Stimulated activated naive B cell treated with anti-CD40 and anti-IgM and Interleukin-4, amounts not matched to agents 10 μg/mL and 1 μg/mL and 100 μg/mL, for 72 hours (primary cell): ENCODE measurements at regions not wholly inside any gene's neighbourhood (a gene's known extent, or its start where the extent isn't known, plus 50 kb on each side); places are given as distances from the start of the nearest gene placed in this dataset.

Source experiments
- ATAC-seq, 2 donors: fragments of 150-1000 bp; cut with Tn5 transposase; replicated peaks; 2 replicates each; pipeline ENCODE4 v1.10.0; 2021; ENCODE audit warnings: moderate library complexity in 1 of 2
- DNase-seq: peaks from one replicate; pipeline ENCODE4 v3.0.0; 2021
- H3K27ac Mint-ChIP-seq: one replicate; pipeline ENCODE4 v1.8.0; 2022; ENCODE audit warnings: mild to moderate bottlenecking, mixed read lengths
- H3K27me3 Mint-ChIP-seq, 2 donors: one replicate each; pipeline ENCODE4 v1.8.0; 2022; ENCODE audit warnings: mixed read lengths in 2 of 2
- H3K36me3 Mint-ChIP-seq, 2 donors: one replicate each; pipeline ENCODE4 v1.8.0; 2022; ENCODE audit warnings: mixed read lengths in 2 of 2, mild to moderate bottlenecking in 1 of 2
- H3K4me1 Mint-ChIP-seq, 2 donors: one replicate each; pipeline ENCODE4 v1.8.0; 2022; ENCODE audit warnings: mixed read lengths in 2 of 2, mild to moderate bottlenecking in 1 of 2
- H3K4me3 Mint-ChIP-seq, 2 donors: one replicate each; pipeline ENCODE4 v1.8.0; 2022; ENCODE audit warnings: mild to moderate bottlenecking in 2 of 2, mixed read lengths in 2 of 2, moderate library complexity in 1 of 2
- H3K9me3 Mint-ChIP-seq, 2 donors: one replicate each; pipeline ENCODE4 v1.8.0; 2022; ENCODE audit warnings: mixed read lengths in 2 of 2, mild to moderate bottlenecking in 1 of 2

DNA sequence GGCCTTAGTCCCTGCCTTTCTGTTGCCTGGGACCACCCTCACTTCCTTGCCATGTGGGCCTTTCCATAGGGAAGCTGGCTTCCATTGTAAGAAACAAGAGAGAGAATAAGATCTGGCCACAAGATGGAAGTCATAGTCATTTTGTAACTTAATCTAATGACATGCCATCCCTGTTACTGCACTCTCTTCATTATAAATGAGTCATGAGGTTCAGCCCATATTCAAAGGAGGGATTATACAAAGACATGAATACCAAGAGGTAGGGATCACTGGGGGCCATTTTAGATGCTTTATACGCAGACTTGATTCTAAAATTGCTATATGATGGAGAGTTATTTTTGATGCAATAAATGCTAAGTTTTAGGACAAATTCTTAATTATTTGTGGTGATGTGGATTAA is 75.2 kb upstream of the CELF2 start:
- H3K9me3 Mint-ChIP-seq, result peaks cover 5 to 9% of the 10 kb centered on the region in 2 donors
- no peaks in the 10 kb centered on the region for H3K4me1 Mint-ChIP-seq
- H3K27me3 Mint-ChIP-seq, result peaks cover 15 to 25% of the 10 kb centered on the region in 2 donors
- DNase-seq (no peak), ATAC-seq (no peak)
- peaks cover 0 to 3% of the 10 kb centered on the region in 2 donors for H3K36me3 Mint-ChIP-seq
- H3K27ac Mint-ChIP-seq, result no peak overlapping the region
- H3K4me3 Mint-ChIP-seq, result no peak overlapping the region

DNA sequence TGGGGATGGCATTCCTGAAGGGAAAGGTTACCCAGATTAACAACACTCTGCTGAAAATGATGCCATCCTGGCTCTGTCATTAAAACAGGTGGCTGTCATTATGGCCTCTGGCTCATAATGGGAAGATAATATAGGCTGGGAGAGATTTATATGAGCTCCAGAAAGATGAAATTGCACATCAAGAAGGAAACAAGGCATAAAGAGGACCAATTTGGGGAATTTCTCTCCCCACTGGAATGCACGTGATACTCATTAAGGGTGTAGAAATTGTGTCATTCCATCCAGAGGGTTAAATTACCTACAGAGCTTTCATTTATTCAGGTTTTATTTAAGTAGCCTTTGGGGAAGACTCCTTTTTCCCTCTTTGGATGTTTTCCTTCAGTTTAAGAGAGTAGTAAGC is 71.6 kb upstream of the CELF2 start:
- ATAC-seq (no peak), DNase-seq (no peak)
- Mint-ChIP-seq H3K4me1 (no peaks in the 10 kb centered on the region), H3K27me3 (peaks cover 19 to 23% of the 10 kb centered on the region in 2 donors), H3K9me3 (peaks cover 5 to 7% of the 10 kb centered on the region in 2 donors), H3K4me3 (no peak overlapping the region), H3K27ac (no peak overlapping the region), H3K36me3 (peaks cover 0 to 3% of the 10 kb centered on the region in 2 donors)

DNA sequence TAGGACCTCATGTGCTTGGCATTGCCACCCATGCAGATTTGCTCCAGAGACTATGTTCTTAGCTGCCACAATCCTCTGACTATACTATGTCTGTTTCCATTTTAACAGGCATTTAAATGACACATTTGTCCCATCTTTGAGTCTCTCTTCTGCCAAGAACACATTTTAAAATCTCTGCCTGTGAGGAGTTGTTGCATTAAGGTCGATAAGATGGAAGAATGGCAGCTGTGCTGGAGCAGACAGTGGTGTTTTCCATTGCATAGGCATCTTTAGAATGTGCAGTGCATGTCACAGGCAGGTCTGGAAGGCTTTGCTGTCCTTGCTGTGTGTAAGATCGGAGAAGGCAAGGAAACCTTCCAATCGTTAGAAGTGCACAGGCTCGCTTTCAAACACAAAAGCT is 70.9 kb upstream of the CELF2 start:
- Mint-ChIP-seq H3K27me3 (peaks cover 18 to 19% of the 10 kb centered on the region in 2 donors), H3K9me3 (peaks cover 5 to 6% of the 10 kb centered on the region in 2 donors), H3K4me1 (no peaks in the 10 kb centered on the region), H3K27ac (no peak overlapping the region), H3K36me3 (peaks cover 0 to 3% of the 10 kb centered on the region in 2 donors), H3K4me3 (no peak overlapping the region)
- DNase-seq (no peak), ATAC-seq (no peak)

DNA sequence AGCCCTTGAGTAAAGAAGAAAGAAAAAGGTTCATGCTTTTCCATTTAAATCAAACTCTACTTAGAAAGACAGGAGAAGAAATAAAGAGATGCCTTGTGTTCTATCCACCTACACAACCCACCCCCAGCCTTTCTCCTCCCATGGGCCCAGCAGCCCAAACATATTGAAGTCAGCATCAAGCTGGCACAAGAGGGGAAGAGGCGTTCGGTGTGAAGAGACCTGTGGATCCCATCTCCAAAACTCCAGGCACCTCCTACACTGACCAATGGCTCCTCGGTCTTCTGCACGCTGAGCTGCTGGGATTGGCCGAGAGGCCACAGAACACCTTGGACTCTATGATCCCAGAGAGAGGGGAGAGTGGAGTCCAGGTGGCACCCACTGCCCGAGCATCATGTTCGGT is 66.0 kb upstream of the CELF2 start:
- no peak overlapping the region for H3K4me3 Mint-ChIP-seq
- H3K27me3 Mint-ChIP-seq, result peaks cover 3 to 9% of the 10 kb centered on the region in 2 donors
- ATAC-seq, result no peak
- no peaks in the 10 kb centered on the region for H3K9me3 Mint-ChIP-seq
- no peaks in the 10 kb centered on the region for H3K36me3 Mint-ChIP-seq
- no peak overlapping the region for H3K27ac Mint-ChIP-seq
- no peaks in the 10 kb centered on the region for H3K4me1 Mint-ChIP-seq
- DNase-seq, result no peak

DNA sequence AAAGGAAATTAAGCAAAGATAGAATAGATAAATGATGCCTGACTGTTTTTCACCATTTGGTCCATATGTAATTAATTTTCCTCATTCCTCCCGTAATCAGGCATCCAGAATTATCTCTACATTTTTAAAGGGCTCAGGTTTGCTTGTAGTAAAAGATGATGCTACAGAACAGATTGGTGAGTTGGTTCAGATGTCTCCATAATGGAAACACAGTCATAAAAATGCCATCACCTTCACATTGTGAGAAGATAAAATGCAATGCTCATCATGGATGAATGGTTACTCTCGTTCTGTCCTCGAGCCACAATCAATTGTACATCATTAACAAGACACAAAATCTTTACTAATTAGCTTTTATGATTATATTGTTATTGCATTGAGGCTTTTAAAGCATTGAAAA is 64.9 kb upstream of the CELF2 start:
- Mint-ChIP-seq H3K9me3 (no peaks in the 10 kb centered on the region), H3K27ac (no peak overlapping the region), H3K4me3 (no peak overlapping the region), H3K36me3 (no peaks in the 10 kb centered on the region), H3K27me3 (peaks cover 2 to 5% of the 10 kb centered on the region in 2 donors), H3K4me1 (no peaks in the 10 kb centered on the region)
- no peak for DNase-seq
- no peak for ATAC-seq

DNA sequence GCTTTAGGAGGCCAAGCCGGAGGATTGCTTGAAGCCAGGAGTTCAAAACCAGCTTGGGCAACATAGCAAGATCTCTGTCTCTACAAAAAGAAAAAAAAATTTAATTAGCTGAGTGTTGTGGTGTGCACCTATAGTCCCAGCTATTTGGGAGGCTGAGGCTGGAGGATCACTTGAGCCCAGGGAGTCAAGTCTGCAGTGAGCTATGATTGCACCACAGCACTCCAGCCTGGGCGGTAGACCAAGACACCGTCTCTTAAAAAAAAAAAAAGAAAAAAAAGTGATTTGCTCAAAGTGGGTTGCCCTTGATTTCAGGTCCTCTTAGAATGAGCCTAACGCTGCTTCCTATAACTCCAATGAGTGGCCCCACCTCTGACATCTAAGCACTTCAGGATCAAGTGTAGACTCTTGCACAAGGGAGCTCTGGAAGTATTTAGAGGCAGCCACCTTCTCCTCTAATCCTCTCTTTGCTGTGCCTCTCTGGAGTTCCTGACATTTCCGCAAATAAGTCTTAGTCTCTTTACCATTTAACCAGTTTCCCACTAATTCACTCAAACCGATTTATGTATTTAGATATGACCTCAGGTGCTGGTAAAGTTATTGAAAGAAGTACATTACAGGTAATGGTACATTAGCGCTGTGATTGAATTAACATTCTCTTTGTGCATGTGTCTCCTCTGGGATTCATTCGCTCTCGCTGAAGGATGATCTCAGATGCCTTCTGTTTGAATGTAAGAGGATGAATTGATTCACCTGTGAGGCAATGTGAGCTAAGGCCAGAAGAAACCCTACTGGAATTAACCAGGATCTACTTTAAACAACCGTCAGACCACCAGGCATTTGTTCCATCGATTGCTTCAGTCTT is 60.8 kb upstream of the CELF2 start:
- peaks cover 6 to 14% of the 10 kb centered on the region in 2 donors for H3K27me3 Mint-ChIP-seq
- no peaks in the 10 kb centered on the region for H3K4me1 Mint-ChIP-seq
- no peak overlapping the region for H3K4me3 Mint-ChIP-seq
- no peaks in the 10 kb centered on the region for H3K36me3 Mint-ChIP-seq
- no peaks in the 10 kb centered on the region for H3K9me3 Mint-ChIP-seq
- no peak overlapping the region for H3K27ac Mint-ChIP-seq
- DNase-seq, result no peak
- ATAC-seq, result no peak

DNA sequence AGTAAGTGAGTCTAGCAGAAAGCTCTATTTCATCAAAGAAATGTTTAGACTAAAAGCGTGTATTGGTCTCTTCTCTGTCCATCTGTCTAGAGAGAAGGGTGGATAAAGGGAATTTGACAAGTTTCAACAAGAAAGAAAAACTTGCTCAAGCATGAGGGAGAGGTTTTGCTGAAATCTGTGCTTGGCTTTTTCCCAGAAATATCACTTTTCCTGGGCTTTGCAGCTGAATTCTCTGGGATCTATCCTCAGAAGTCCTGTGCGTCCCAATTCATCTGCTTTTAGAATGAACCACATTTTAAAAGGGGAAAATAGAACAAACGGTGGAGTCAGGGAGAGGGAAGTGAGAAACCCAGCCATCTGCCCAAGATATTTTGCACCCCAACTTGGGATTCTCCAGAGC is 59.6 kb upstream of the CELF2 start:
- Mint-ChIP-seq H3K27ac (no peak overlapping the region), H3K4me3 (no peak overlapping the region), H3K9me3 (no peaks in the 10 kb centered on the region), H3K27me3 (peaks cover 6 to 15% of the 10 kb centered on the region in 2 donors), H3K36me3 (no peaks in the 10 kb centered on the region), H3K4me1 (no peaks in the 10 kb centered on the region)
- no peak for DNase-seq
- ATAC-seq, result no peak

DNA sequence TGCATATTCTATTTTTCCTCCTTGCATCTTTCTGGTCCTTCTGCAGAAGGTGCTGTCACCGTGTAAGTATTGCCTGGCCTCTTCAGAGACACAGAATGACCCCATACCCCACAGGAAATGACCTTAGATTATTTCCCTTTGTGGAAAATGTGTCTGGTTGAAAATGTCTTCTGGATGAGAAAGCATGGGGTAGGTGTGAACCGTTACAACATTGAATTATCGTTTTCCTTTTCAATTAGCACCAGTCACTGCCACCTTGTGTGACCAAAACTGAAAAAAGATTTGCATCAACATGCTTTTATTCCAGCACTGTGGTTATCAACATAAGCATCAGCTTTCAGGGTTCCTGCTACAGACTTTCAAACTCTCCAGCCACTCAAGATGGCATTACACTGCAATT is 58.0 kb upstream of the CELF2 start:
- Mint-ChIP-seq H3K27me3 (peaks cover 6 to 15% of the 10 kb centered on the region in 2 donors), H3K4me1 (no peaks in the 10 kb centered on the region), H3K36me3 (no peaks in the 10 kb centered on the region), H3K27ac (no peak overlapping the region), H3K9me3 (no peaks in the 10 kb centered on the region), H3K4me3 (no peak overlapping the region)
- DNase-seq (no peak), ATAC-seq (no peak)

DNA sequence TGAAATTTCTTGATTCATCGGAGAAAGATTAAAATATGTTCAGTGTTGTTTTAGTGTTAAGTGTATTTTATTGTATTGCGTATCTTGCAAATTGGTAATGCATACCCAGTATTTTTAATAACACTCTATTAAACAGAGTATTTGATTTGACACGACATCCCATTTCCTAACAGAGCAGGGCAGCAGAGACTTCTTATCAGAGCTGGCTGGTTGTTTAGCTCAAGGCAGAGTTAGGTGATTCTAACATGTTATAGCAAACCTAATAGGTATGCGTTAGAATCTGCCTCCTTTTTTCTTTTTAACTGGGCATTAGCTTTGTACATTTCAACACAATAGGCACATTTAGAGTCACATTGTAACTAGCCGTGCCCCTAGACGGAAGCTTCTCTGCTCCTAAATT is 57.1 kb upstream of the CELF2 start:
- H3K4me3 Mint-ChIP-seq, result no peak overlapping the region
- H3K4me1 Mint-ChIP-seq, result no peaks in the 10 kb centered on the region
- H3K36me3 Mint-ChIP-seq, result no peaks in the 10 kb centered on the region
- no peak for ATAC-seq
- no peak for DNase-seq
- no peak overlapping the region for H3K27ac Mint-ChIP-seq
- H3K27me3 Mint-ChIP-seq, result peaks cover 6 to 15% of the 10 kb centered on the region in 2 donors
- H3K9me3 Mint-ChIP-seq, result no peaks in the 10 kb centered on the region

DNA sequence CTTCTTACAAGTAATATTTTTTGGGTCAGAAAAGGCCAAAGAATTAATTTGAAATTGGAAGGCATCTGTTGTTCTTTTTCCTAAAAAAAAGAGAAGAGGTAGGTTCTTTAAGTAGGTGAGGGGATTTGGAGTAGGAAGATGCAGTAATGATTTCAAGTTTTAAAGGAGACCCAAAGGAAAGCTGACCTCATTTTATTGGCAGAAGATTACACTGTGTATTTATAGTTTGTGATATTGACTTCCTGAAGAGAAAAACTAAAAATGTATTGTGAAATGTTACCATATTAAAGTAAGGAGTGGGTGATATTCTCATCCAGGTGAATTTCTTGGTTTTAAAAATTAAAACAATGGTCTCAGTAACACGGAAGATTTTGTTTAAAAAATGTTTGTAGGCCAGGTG is 56.6 kb upstream of the CELF2 start:
- Mint-ChIP-seq H3K4me1 (no peaks in the 10 kb centered on the region), H3K9me3 (no peaks in the 10 kb centered on the region), H3K27me3 (peaks cover 6 to 15% of the 10 kb centered on the region in 2 donors), H3K27ac (no peak overlapping the region), H3K4me3 (no peak overlapping the region), H3K36me3 (no peaks in the 10 kb centered on the region)
- DNase-seq (no peak), ATAC-seq (no peak)

DNA sequence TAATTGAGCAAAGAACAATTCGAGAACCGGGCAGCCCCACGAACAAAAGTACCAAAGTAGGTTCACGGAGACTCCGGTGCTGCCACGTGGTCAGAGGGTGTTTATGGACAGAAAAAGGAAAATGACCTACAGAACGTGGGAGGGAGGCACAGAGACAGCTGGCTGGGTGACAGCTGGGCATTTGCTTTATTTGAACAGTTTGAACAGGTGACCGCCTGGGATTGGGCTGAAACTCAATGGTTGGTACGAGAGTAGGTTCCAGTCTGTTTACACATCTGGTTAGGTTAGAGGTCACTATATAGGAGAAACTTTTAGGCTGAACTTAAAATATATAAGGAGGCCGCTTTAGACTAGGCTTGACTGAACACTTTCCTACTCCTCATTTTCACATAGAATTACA is 50.6 kb upstream of the CELF2 start:
- no peaks in the 10 kb centered on the region for H3K4me1 Mint-ChIP-seq
- ATAC-seq, result no peak
- no peak overlapping the region for H3K4me3 Mint-ChIP-seq
- H3K9me3 Mint-ChIP-seq, result no peaks in the 10 kb centered on the region
- no peaks in the 10 kb centered on the region for H3K36me3 Mint-ChIP-seq
- no peak for DNase-seq
- no peak overlapping the region for H3K27ac Mint-ChIP-seq
- peaks cover 8 to 23% of the 10 kb centered on the region in 2 donors for H3K27me3 Mint-ChIP-seq

DNA sequence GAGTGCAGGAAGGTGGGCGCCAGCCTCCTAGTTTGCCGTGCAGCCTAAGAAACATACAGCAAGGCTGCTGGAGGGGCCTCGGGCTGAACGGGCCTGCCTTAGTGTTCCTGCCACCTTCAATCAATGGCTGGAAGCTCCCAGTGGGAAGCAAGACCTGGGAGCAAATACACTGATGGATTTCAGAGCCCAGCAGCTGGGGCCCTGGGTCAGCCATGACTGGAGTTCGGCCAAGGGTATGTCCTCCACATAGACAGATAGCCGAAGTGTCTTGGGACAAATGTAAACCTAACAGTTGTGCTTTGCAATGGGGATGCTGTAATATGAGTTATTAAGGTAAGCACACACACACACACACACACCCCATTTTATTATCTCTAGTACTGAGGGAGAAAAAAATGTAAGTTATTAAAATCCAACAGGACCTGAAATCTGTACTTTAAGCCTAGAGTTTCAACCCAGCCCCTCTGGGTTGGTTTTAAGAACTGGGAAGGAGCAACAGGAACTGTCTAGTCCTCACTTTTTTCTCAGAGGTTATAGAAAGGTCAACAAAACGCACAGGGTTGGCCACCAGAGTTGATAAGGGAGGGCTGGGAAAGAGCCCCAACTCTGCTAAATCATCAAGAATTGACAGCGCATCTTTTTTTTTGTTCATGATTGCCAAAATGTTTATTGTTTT is 50.0 kb upstream of the CELF2 start:
- Mint-ChIP-seq H3K4me3 (no peak overlapping the region), H3K9me3 (no peaks in the 10 kb centered on the region)
- no peak for ATAC-seq

More for the DNA sequence above, 50.0 kb upstream of the CELF2 start:
- H3K36me3 Mint-ChIP-seq, result no peaks in the 10 kb centered on the region
- H3K27ac Mint-ChIP-seq, result no peak overlapping the region
- peaks cover 15 to 27% of the 10 kb centered on the region in 2 donors for H3K27me3 Mint-ChIP-seq
- no peak for DNase-seq
- H3K4me1 Mint-ChIP-seq, result no peaks in the 10 kb centered on the region
